ENCODE measurements at regions not wholly inside any gene's neighbourhood (a gene's known extent, or its start where the extent isn't known, plus 50 kb on each side); places are given as distances from the start of the nearest gene placed in this dataset.

- intact Hi-C loops (cut with micrococcal nuclease; ENCODE audit: unreplicated experiment) = no loop called here
- POLR2A ChIA-PET = no interaction called here
- in situ Hi-C loops (cut with HindIII; ENCODE audit: extremely low pct_ligation_motif_present, low pct_unique_long_range_greater_than_20kb) = no loop called here
- H3K9me3 ChIP-seq (ENCODE audit: low read length) = no peaks in the 10 kb centered on the region
- BruUV-seq (replicated peaks) = no TSS peak
- DNase-seq (ENCODE audit: low spot score) (no peak), ATAC-seq (no peak), FAIRE-seq (no peak)
- 0 out of 2 replicates have a peak, but pooled peaks cover 5% of the 10 kb centered on the region for H3K4me1 ChIP-seq (ENCODE audit: insufficient read depth, low read length)
- no peak overlapping the region for H3K9ac ChIP-seq (ENCODE audit: insufficient read depth, low read depth, low read length)
- no peak overlapping the region for H3K27ac ChIP-seq (ENCODE audit: extremely low read length, insufficient read depth, low read length)
- H2AFZ ChIP-seq (ENCODE audit: low read length) = no peak overlapping the region
- CTCF ChIA-PET (ENCODE audit: low intra/inter-chr PET ratio, low total read pairs) = no interaction called here
- 17% methylated on average over 4 of the region's 4 CpGs for WGBS (ENCODE audit: low lambda C conversion rate)
- H3K27me3 ChIP-seq (ENCODE audit: control insufficient read depth in 1 of 2, insufficient read depth in 2 of 2, low read length in 2 of 2) = no peaks in the 10 kb centered on the region
- no peak for TF ChIP-seq SP140L (CRISPR knock-in tag; IDR thresholded peaks at IDR 0.05; ENCODE audit: borderline replicate concordance)
- TF ChIP-seq ZNF292 (CRISPR knock-in tag; IDR thresholded peaks at IDR 0.05; ENCODE audit: borderline replicate concordance, low read depth) = no peak
- no peak for TF ChIP-seq ZNF24 (IDR thresholded peaks at IDR 0.05)
- no peak for TF ChIP-seq ZFP37 (CRISPR knock-in tag; IDR thresholded peaks at IDR 0.05; ENCODE audit: borderline replicate concordance)
- no peak for TF ChIP-seq ZMYM3 (CRISPR knock-in tag; IDR thresholded peaks at IDR 0.05)
- TF ChIP-seq, protein P1, sequence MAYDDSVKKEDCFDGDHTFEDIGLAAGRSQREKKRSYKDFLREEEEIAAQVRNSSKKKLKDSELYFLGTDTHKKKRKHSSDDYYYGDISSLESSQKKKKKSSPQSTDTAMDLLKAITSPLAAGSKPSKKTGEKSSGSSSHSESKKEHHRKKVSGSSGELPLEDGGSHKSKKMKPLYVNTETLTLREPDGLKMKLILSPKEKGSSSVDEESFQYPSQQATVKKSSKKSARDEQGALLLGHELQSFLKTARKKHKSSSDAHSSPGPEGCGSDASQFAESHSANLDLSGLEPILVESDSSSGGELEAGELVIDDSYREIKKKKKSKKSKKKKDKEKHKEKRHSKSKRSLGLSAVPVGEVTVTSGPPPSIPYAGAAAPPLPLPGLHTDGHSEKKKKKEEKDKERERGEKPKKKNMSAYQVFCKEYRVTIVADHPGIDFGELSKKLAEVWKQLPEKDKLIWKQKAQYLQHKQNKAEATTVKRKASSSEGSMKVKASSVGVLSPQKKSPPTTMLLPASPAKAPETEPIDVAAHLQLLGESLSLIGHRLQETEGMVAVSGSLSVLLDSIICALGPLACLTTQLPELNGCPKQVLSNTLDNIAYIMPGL (CRISPR knock-in tag; IDR thresholded peaks at IDR 0.05; ENCODE audit: borderline replicate concordance in 1 of 2, low read depth in 1 of 2) = no peak
- H3K4me3 ChIP-seq (replicated peaks in 1 of 3; ENCODE audit: insufficient read depth in 1 of 3, low read depth in 2 of 3, low read length in 3 of 3) = no peak overlapping the region
- H4K20me1 ChIP-seq (ENCODE audit: insufficient read depth, low read length) = no peaks in the 10 kb centered on the region
- no peaks in the 10 kb centered on the region for H3K36me3 ChIP-seq (replicated peaks in 1 of 2; ENCODE audit: control insufficient read depth in 1 of 2, insufficient read depth in 2 of 2, low read length in 2 of 2)
- no peaks in the 10 kb centered on the region for H3K79me2 ChIP-seq (ENCODE audit: insufficient read depth, low read length)
- H3K4me2 ChIP-seq (ENCODE audit: low read depth, low read length) = no peak overlapping the region
These were observed 94.5 kb downstream of the ICOS start for GRCh38 chr2:204031056-204031455.

- intact Hi-C loops (cut with micrococcal nuclease; ENCODE audit: unreplicated experiment) (no loop called here), in situ Hi-C loops (cut with HindIII; ENCODE audit: extremely low pct_ligation_motif_present, low pct_unique_long_range_greater_than_20kb) (no loop called here)
- Histone ChIP-seq H3K4me3 (replicated peaks in 1 of 3; ENCODE audit: insufficient read depth in 1 of 3, low read depth in 2 of 3, low read length in 3 of 3) (no peak overlapping the region), H4K20me1 (ENCODE audit: insufficient read depth, low read length) (no peaks in the 10 kb centered on the region), H3K4me1 (ENCODE audit: insufficient read depth, low read length) (0 out of 2 replicates have a peak, but pooled peaks cover 5% of the 10 kb centered on the region), H3K9me3 (ENCODE audit: low read length) (no peaks in the 10 kb centered on the region), H3K36me3 (replicated peaks in 1 of 2; ENCODE audit: control insufficient read depth in 1 of 2, insufficient read depth in 2 of 2, low read length in 2 of 2) (no peaks in the 10 kb centered on the region), H3K4me2 (ENCODE audit: low read depth, low read length) (no peak overlapping the region), H3K79me2 (ENCODE audit: insufficient read depth, low read length) (no peaks in the 10 kb centered on the region), H3K9ac (ENCODE audit: insufficient read depth, low read depth, low read length) (no peak overlapping the region), H3K27ac (ENCODE audit: extremely low read length, insufficient read depth, low read length) (no peak overlapping the region), H3K27me3 (ENCODE audit: control insufficient read depth in 1 of 2, insufficient read depth in 2 of 2, low read length in 2 of 2) (no peaks in the 10 kb centered on the region), H2AFZ (ENCODE audit: low read length) (no peak overlapping the region)
- FAIRE-seq (no peak), DNase-seq (ENCODE audit: low spot score) (no peak), ATAC-seq (no peak)
- ChIA-PET CTCF (ENCODE audit: low intra/inter-chr PET ratio, low total read pairs) (no interaction called here), POLR2A (no interaction called here)
- no TSS peak for BruUV-seq (replicated peaks)
- 23% methylated on average over 1 of the region's 1 CpG for WGBS (ENCODE audit: low lambda C conversion rate)
- TF ChIP-seq, protein P2, sequence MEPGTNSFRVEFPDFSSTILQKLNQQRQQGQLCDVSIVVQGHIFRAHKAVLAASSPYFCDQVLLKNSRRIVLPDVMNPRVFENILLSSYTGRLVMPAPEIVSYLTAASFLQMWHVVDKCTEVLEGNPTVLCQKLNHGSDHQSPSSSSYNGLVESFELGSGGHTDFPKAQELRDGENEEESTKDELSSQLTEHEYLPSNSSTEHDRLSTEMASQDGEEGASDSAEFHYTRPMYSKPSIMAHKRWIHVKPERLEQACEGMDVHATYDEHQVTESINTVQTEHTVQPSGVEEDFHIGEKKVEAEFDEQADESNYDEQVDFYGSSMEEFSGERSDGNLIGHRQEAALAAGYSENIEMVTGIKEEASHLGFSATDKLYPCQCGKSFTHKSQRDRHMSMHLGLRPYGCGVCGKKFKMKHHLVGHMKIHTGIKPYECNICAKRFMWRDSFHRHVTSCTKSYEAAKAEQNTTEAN (CRISPR knock-in tag; conservative IDR thresholded peaks at IDR 0.05) = no peak
- TF ChIP-seq RFXAP (CRISPR knock-in tag; IDR thresholded peaks at IDR 0.05; ENCODE audit: borderline replicate concordance) (no peak), ZNF235 (CRISPR knock-in tag; IDR thresholded peaks at IDR 0.05; ENCODE audit: borderline replicate concordance) (no peak), DMTF1 (CRISPR knock-in tag; IDR thresholded peaks at IDR 0.05) (no peak), ATF7-NPFF (CRISPR knock-in tag; IDR thresholded peaks at IDR 0.05; ENCODE audit: low read depth) (no peak), ZNF850 (CRISPR knock-in tag; conservative IDR thresholded peaks at IDR 0.05) (no peak), BRF2 (CRISPR knock-in tag; IDR thresholded peaks at IDR 0.05) (no peak)
These were observed 95.7 kb downstream of the ICOS start for GRCh38 chr2:204032301-204032700.
